Neuronal stem cell (in vitro differentiated cells): ENCODE measurements at regions not wholly inside any gene's neighbourhood (a gene's known extent, or its start where the extent isn't known, plus 50 kb on each side); places are given as distances from the start of the nearest gene placed in this dataset.
"Not testable (repeated sequence)": the region's sequence is repeated elsewhere in the genome, so short reads cannot be mapped to it uniquely, and the experiment has no call there.

ENCODE experiments used
- DNase-seq: peaks from one replicate; pipeline ENCODE4 v3.0.0-alpha.2; 2013; ENCODE audit warnings: low spot score
- H2AFZ ChIP-seq: one replicate; pipeline ENCODE4 v1.6.1; 2013; ENCODE audit warnings: mild to moderate bottlenecking, low read length, inconsistent platforms
- H2AK5ac ChIP-seq: 2 replicates; pipeline ENCODE4 v1.6.1; 2013; ENCODE audit warnings: low read depth, mild to moderate bottlenecking, inconsistent platforms, low read length, moderate library complexity, mixed read lengths
- H2BK120ac ChIP-seq: 2 replicates; pipeline ENCODE4 v1.6.1; 2013; ENCODE audit warnings: low read depth, mild to moderate bottlenecking, inconsistent platforms, low read length, moderate library complexity, mixed read lengths
- H2BK12ac ChIP-seq: one replicate; pipeline ENCODE4 v1.6.1; 2013; ENCODE audit warnings: low read length, inconsistent platforms
- H2BK15ac ChIP-seq: 2 replicates; pipeline ENCODE4 v1.6.1; 2013; ENCODE audit warnings: mild to moderate bottlenecking, low read length, inconsistent platforms, mixed read lengths
- H2BK5ac ChIP-seq: one replicate; pipeline ENCODE4 v1.6.1; 2013; ENCODE audit warnings: inconsistent platforms, mild to moderate bottlenecking, low read length, moderate library complexity
- H3K14ac ChIP-seq: one replicate; pipeline ENCODE4 v1.6.1; 2013; ENCODE audit warnings: low read length, inconsistent platforms
- H3K18ac ChIP-seq: 2 replicates; pipeline ENCODE4 v1.6.1; 2013; ENCODE audit warnings: low read length, inconsistent platforms
- H3K23ac ChIP-seq: 2 replicates; pipeline ENCODE4 v1.6.1; 2013; ENCODE audit warnings: low read depth, mild to moderate bottlenecking, mixed read lengths, low read length, inconsistent platforms; ENCODE audit not compliant: poor library complexity
- H3K27ac ChIP-seq: replicated peaks from 3 replicates; pipeline ENCODE4 v1.5.1; 2013; ENCODE audit warnings: low read length, inconsistent platforms
- H3K27me3 ChIP-seq, 3 experiments: 2 replicates each; pipeline ENCODE4 v1.6.1; 2013; ENCODE audit warnings: low read length in 3 of 3, mild to moderate bottlenecking in 2 of 3, inconsistent platforms in 1 of 3, low read depth in 1 of 3, mixed read lengths in 1 of 3, moderate library complexity in 1 of 3; ENCODE audit not compliant: control insufficient read depth in 3 of 3, insufficient read depth in 3 of 3
- H3K36me3 ChIP-seq, 2 donors: replicated peaks in 1 of 2; 2 replicates each; pipeline ENCODE4 v1.6.1; 2013; ENCODE audit warnings: low read length in 2 of 2; ENCODE audit not compliant: control insufficient read depth in 2 of 2, insufficient read depth in 2 of 2
- H3K4ac ChIP-seq: 2 replicates; pipeline ENCODE4 v1.6.1; 2013; ENCODE audit warnings: inconsistent platforms, mild to moderate bottlenecking, low read length, moderate library complexity
- H3K4me1 ChIP-seq, 2 donors: 1 replicate in 1 of 2; 2 replicates in 1 of 2; pipeline ENCODE4 v1.6.1; 2013; ENCODE audit warnings: low read length in 2 of 2, low read depth in 1 of 2; ENCODE audit not compliant: control insufficient read depth in 2 of 2, insufficient read depth in 1 of 2
- H3K4me2 ChIP-seq: one replicate; pipeline ENCODE4 v1.6.1; 2013; ENCODE audit warnings: mild to moderate bottlenecking, low read length, inconsistent platforms; ENCODE audit not compliant: insufficient read depth, poor library complexity, severe bottlenecking
- H3K4me3 ChIP-seq, 2 donors: 2 replicates each; pipeline ENCODE4 v1.5.1; 2013; ENCODE audit warnings: low read length in 2 of 2, mild to moderate bottlenecking in 2 of 2, inconsistent platforms in 1 of 2, moderate library complexity in 1 of 2
- H3K79me1 ChIP-seq: one replicate; pipeline ENCODE4 v1.6.1; 2013; ENCODE audit warnings: low read depth, mild to moderate bottlenecking, inconsistent platforms, low read length, moderate library complexity
- H3K9ac ChIP-seq: one replicate; pipeline ENCODE4 v1.6.1; 2013; ENCODE audit warnings: mild to moderate bottlenecking, low read depth, low read length, inconsistent platforms; ENCODE audit not compliant: poor library complexity
- H3K9me3 ChIP-seq, 2 donors: replicated peaks in 1 of 2; 2 replicates each; pipeline versions ENCODE3 to v1.6.1; 2013; ENCODE audit warnings: low read length in 2 of 2, mild to moderate bottlenecking in 2 of 2, inconsistent platforms in 1 of 2, low read depth in 1 of 2, mixed read lengths in 1 of 2, moderate library complexity in 1 of 2; ENCODE audit not compliant: control insufficient read depth in 2 of 2, insufficient read depth in 1 of 2
- H4K8ac ChIP-seq: one replicate; pipeline ENCODE4 v1.6.1; 2013; ENCODE audit warnings: low read depth, mild to moderate bottlenecking, inconsistent platforms, low read length, moderate library complexity
- H4K91ac ChIP-seq: one replicate; pipeline ENCODE4 v1.6.1; 2013; ENCODE audit warnings: low read length, low read depth, mild to moderate bottlenecking, inconsistent platforms; ENCODE audit not compliant: poor library complexity
- WGBS, 2 donors: extraction: QIAGEN DNeasy Blood & Tissue Kit; methylation state at CpG; one replicate each; pipeline ENCODE4 v1.1.7; 2013; ENCODE audit warnings: missing lambda C conversion rate in 2 of 2, mixed read lengths in 1 of 2; ENCODE audit not compliant: insufficient read length in 2 of 2, insufficient replicate concordance in 1 of 2; ENCODE audit errors: extremely low coverage in 2 of 2; 5-methylcytosine and 5-hydroxymethylcytosine counted together

GRCh38 chr10:34037499-34037898 lies 703.0 kb upstream of the NRP1 start:
- Histone ChIP-seq H2BK120ac (no peak overlapping the region), H3K27ac (no peak overlapping the region), H3K4ac (no peak overlapping the region), H3K4me1 (no peaks in the 10 kb centered on the region), H2AK5ac (no peak overlapping the region), H2BK5ac (no peak overlapping the region), H2AFZ (no peak overlapping the region), H4K91ac (no peak overlapping the region), H3K14ac (no peak overlapping the region), H3K9me3 (no peaks in the 10 kb centered on the region), H2BK15ac (no peak overlapping the region), H4K8ac (no peak overlapping the region), H3K27me3 (no peaks in the 10 kb centered on the region), H3K4me3 (no peak overlapping the region), H2BK12ac (no peak overlapping the region), H3K4me2 (no peak overlapping the region), H3K23ac (no peak overlapping the region), H3K18ac (no peak overlapping the region), H3K36me3 (no peaks in the 10 kb centered on the region), H3K9ac (no peak overlapping the region), H3K79me1 (no peaks in the 10 kb centered on the region)
- WGBS, 2 donors = no CpG with 5 or more reads among the region's 3 CpGs
- DNase-seq = no peak

GRCh38 chr10:34035241-34035790 lies 700.8 kb upstream of the NRP1 start:
- not testable (repeated sequence) for H2BK15ac ChIP-seq, H3K18ac ChIP-seq, H3K27me3 ChIP-seq, H3K4me2 ChIP-seq, H3K79me1 ChIP-seq, H2BK120ac ChIP-seq, H3K4ac ChIP-seq, H3K9ac ChIP-seq, H2BK12ac ChIP-seq, H4K91ac ChIP-seq, DNase-seq, H3K4me1 ChIP-seq, H2AFZ ChIP-seq, H2BK5ac ChIP-seq, H2AK5ac ChIP-seq, H3K9me3 ChIP-seq, H3K4me3 ChIP-seq, H3K23ac ChIP-seq, H3K14ac ChIP-seq, H3K27ac ChIP-seq, H4K8ac ChIP-seq, H3K36me3 ChIP-seq
- no CpG with 5 or more reads among the region's 29 CpGs for WGBS, 2 donors

DNA sequence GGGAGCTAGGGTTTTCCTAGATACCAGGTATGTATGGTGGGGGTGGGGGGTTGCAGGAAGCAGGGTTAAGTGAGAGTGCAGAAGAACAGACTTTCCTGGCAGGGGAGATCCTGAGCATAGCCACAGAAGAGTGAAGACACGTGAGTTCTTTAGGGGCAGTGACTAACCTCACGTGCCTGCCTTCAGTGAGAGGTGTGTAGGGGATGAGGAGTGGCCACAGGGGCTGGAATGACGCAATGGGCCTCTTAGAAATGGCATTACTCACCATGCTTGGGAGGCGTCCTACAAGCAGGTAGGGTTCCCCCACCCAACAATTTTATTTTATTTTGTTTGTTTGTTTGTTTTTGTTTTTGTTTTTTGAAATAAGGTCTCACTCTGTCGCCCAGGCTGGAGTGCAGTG lies 698.6 kb upstream of the NRP1 start:
- H3K18ac ChIP-seq = no peak overlapping the region
- WGBS, 2 donors = no CpG with 5 or more reads among the region's 5 CpGs
- no peak overlapping the region for H4K8ac ChIP-seq
- no peaks in the 10 kb centered on the region for H3K4me1 ChIP-seq
- H3K36me3 ChIP-seq = no peaks in the 10 kb centered on the region
- no peak overlapping the region for H2BK120ac ChIP-seq
- no peak overlapping the region for H3K23ac ChIP-seq
- no peak overlapping the region for H3K4me3 ChIP-seq
- no peak overlapping the region for H2BK5ac ChIP-seq
- H3K27me3 ChIP-seq = peaks cover 0 to 3% (median 0%) of the 10 kb centered on the region in 3 experiments
- no peak overlapping the region for H4K91ac ChIP-seq
- H3K4me2 ChIP-seq = no peak overlapping the region
- no peak overlapping the region for H2AFZ ChIP-seq
- no peaks in the 10 kb centered on the region for H3K9me3 ChIP-seq
- no peak overlapping the region for H3K27ac ChIP-seq
- no peak overlapping the region for H3K9ac ChIP-seq
- no peak overlapping the region for H3K14ac ChIP-seq
- no peak overlapping the region for H3K4ac ChIP-seq
- no peak overlapping the region for H2AK5ac ChIP-seq
- no peak overlapping the region for H2BK12ac ChIP-seq
- DNase-seq = no peak
- no peak overlapping the region for H2BK15ac ChIP-seq
- no peaks in the 10 kb centered on the region for H3K79me1 ChIP-seq

- H2BK5ac ChIP-seq = no peak overlapping the region
- no peak overlapping the region for H2BK15ac ChIP-seq
- no peaks in the 10 kb centered on the region for H3K79me1 ChIP-seq
- H3K36me3 ChIP-seq = no peaks in the 10 kb centered on the region
- no peak overlapping the region for H3K4ac ChIP-seq
- H3K27me3 ChIP-seq = peaks cover 0 to 3% (median 0%) of the 10 kb centered on the region in 3 experiments
- no CpG with 5 or more reads among the region's 3 CpGs for WGBS, 2 donors
- H3K4me2 ChIP-seq = no peak overlapping the region
- H2BK12ac ChIP-seq = no peak overlapping the region
- no peak overlapping the region for H3K18ac ChIP-seq
- H4K91ac ChIP-seq = no peak overlapping the region
- no peak overlapping the region for H2AK5ac ChIP-seq
- H3K9me3 ChIP-seq = no peaks in the 10 kb centered on the region
- H3K23ac ChIP-seq = no peak overlapping the region
- no peak overlapping the region for H2BK120ac ChIP-seq
- H3K14ac ChIP-seq = no peak overlapping the region
- H3K4me1 ChIP-seq = no peaks in the 10 kb centered on the region
- no peak overlapping the region for H2AFZ ChIP-seq
- DNase-seq = no peak
- no peak overlapping the region for H3K4me3 ChIP-seq
- no peak overlapping the region for H3K9ac ChIP-seq
- no peak overlapping the region for H3K27ac ChIP-seq
- no peak overlapping the region for H4K8ac ChIP-seq
Measured at GRCh38 chr10:34032564-34032963, 698.1 kb upstream of the NRP1 start.
